NOMO-1 treated with dmso at 0.1 percent for 144 hours (cell line): ENCODE measurements at regions not wholly inside any gene's neighbourhood (a gene's known extent, or its start where the extent isn't known, plus 50 kb on each side); places are given as distances from the start of the nearest gene placed in this dataset.
"Not testable (repeated sequence)": the region's sequence is repeated elsewhere in the genome, so short reads cannot be mapped to it uniquely, and the experiment has no call there.

ENCODE experiments used
- DNase-seq: peaks from one replicate; lab custom pipeline; 2025; ENCODE audit not compliant: unreplicated experiment; lab: John Stamatoyannopoulos, UW

DNA sequence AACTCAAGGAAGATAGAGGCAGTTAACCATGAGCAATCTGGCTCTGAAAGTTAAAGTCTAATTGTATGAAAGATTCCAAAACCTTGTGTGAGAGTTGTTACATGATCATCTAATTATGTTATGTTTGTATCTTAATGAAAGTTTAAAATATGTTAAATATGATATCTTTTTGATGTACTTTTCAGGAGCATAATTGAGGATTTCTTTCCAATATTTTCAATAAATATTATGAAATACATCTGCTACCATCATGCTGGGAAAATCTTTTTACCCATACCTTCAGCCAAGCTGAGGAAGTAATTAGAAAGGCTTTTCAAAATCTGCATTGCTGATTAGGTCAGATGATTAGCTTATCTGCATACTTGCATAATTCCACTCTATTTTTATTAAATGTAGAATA is 318.4 kb downstream of the KLF12 start:
- no peak for DNase-seq

DNA sequence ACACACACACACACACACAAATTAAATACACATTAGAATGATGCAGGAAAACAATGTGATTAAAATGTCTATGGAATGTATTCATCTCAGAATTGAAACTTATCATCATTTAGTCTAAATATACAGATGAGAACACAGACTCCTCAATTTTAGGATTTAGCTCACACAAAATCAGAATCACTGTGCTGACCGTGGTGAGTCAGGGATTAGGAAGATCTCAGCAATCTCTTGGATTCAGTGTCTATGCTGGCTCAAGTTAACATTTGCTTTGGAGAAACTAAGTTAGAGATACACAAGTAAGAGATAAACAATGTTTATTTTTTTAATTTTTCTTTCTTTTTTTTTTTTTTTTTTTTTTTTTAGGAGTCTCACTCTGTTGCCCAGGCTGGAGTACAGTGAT is 323.6 kb downstream of the KLF12 start:
- DNase-seq = no peak

DNA sequence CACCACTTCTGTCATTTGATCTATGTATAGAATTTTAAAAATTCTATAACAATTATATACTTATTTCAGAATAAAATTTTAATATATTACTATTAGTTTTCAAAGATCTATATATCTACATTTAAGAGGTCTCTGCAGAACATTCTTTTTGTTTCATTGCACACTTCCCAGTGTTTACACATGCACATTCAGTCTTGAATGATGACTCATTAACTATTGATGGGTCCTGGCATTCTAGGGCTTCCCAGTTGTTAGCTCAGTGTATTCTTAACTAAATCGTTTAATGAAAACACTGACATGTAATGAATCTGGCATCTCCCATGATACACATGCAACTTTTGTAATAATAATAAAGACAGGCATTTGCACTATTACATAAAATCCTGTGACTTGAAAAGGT is 324.6 kb downstream of the KLF12 start:
- DNase-seq = no peak

DNA sequence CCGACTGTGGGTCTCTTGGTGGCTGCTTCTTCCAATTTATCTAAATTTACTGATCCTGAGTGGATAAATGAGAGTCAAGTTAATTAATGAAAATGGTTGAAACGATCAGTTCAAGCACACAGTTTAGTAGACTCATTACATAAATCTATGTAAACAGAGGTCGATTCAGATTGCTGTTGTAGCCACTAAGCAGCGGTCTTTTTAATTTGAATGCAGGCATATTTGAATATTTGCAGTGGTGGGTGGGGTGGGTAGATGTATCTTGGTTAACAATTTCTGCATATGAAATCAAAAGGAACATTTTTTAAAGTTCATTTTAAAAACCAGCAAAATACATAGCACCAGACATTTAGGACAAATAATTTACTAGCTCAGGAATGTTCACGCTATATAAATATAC is 325.9 kb downstream of the KLF12 start:
- no peak for DNase-seq

DNA sequence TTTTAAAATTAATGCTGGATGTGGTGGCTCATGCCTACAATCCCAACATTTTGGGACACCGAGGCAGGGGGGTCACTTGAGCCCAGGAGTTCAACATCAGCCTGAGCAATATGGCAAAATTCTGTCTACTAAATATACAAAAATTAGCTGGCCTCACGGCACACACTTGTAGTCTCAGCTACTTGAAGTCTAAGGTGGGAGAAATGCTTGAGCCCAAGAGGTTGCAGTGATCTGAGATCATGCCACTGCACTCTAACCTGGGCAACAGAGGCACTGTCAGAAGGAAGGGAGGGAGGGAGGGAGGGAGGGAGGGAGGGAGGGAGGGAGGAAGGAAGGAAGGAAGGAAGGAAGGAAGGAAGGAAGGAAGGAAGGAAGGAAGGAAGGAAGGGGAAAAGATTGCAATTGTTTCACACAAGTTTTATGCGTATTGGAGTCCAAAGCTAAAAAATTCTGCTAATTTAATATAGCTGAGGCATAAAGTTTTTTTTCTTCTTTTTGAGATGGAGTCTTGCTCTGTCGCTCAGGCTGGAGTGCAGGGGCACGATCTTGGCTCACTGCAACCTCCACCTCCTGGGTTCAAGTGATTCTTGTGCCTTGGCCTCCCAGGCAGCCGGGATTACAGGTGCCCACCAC is 328.8 kb downstream of the KLF12 start:
- not testable (repeated sequence) for DNase-seq

DNA sequence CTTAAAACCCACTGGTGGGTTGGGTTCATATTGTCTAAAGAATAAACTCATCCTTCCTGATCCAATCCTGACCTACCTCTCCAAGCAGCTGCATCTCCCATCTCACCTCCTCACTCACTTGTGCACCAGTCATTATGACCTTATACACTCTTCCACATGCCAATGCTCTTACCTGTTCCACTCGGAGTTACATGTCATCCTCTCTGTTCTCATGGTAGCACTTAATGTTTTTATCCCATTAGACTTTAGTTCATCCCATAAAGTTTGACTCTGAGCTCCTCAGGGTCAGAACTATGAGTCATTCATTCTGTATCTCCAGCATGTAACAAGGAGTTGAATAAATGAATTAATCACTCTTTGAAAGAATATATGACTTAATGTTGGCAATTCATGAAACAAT is 330.2 kb downstream of the KLF12 start:
- no peak for DNase-seq

DNA sequence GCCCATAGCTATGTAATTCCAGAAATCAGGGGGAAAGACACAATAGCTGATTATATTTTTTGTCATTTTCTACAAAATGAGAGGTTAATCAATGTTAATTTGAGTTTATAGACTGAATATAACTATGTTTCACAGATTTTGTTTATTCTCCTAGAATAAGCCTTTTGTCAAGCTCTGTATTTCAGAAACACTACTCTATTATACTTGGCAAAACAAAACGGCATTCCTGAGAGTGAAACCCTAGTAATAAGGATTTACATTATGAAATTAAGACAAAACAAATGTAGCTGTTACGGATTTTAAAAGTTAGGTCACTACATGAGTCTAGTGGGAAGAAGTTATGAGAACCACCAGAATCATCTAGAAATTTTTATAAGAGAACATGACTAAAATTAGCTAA is 334.2 kb downstream of the KLF12 start:
- DNase-seq = no peak

DNA sequence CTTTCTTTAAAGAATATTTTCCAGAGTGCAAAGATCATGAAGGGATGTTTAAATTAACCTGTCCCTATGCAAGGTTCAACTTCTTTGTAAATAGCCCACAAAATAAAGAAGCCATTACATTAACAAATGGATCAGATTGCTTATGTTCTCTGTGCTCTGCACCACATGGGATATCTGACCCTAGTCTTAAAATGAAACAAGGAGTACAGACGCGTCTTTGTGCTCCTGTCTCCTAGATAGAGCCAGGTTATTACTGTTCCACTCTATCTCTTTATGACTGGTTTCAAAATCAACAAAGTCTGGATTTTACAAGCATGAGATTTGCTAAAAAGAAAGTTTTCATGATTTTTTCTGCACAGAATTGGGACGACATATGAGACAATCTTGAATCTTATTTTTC is 339.4 kb downstream of the KLF12 start:
- no peak for DNase-seq

DNA sequence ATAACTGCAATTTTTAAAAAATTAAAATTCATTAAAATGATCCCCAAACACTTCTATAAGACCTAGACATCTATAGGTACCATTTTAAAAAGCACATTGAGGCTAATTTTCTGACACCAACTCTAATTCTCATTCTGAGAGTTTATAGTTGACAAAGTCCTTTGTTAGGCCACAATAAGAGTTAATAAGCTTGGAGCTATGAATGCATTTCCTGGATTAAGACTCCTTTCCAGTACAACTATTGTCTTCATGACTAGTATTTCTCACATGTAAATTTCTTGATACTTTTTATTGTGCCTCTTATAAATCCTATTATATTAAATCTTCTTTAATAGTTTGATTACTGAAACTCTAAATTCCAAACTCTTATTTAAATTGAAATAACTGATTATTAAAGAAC is 340.8 kb downstream of the KLF12 start:
- no peak for DNase-seq

DNA sequence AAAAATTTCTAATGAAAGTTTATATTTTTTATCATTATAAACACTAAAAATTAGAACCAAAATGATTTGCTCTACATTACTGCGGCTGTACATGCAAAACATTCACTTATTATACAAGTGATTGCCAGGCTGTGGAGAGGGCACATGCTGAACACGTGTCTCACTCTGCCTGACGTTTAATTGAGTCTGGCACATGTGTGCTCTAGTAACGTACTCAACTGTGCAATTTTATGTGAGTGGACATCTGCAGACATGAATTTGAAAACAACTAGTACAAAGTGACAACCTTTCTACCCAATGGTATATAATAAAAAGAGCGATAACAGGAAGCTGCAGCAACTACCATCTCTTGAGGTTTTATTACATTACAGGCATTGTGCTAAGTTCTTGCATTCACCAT is 341.4 kb downstream of the KLF12 start:
- DNase-seq = no peak

DNA sequence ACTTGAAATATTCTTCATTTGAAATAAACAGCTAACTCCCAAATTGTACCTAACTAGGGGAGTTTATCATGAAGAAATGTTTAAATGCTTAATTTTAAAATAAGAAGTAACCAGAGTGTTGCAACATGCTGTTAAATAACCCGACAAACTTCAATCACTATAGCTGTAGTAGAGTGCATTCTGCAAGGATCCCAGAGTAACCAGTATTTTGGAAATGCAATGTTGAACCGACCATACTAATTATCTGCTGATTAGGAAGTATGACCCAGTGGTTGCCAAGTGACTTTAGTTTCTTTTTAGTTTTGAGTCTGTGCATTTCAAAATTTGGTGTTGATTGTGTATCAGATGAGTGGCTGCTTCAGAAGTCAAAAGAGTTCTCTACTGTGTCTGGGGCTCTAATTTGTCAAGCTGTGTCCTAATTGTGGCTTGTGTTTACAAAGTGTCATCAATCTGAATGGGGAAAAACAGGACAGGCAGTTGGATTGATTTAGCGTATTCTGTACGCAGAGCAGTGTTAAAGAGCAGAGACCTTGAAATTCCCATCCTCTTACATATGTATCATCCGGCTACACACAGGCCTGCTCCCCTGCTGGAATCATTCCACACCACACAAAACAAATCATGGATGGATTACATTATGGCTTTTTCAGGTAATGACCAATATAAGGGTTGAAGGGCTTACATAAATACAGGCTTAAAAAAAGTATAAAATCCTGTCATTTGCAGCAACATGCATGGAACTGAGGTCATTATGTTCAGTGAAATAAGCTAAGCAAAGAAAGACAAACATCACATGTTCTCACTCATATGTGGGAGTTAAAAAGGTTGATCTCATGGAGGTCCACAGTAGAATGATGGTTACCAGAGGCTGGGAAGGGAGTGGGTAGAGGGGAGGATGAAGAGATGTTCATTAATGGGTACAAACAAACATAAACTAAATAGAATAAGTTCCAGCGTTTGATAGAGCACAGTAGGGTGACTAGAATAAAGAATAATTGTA is 351.5 kb downstream of the KLF12 start:
- DNase-seq = no peak

DNA sequence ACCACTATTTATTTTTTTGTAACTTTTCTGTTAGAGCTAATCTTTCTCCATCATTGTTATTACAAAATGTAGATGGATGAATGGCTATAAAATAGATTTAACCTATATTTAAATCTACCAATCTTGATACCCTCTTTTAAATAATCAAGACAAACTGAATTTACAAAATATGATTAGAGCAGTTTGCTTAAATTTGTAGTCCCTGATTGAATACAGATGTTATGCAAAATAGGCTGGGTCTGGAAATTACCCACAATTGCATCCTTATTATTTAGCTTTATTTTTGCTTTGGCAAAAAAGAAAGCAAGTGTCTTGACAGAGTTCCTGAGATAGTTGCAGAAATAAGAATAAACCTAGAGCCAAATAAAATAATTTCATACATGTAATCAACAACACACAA is 352.8 kb downstream of the KLF12 start:
- no peak for DNase-seq

DNA sequence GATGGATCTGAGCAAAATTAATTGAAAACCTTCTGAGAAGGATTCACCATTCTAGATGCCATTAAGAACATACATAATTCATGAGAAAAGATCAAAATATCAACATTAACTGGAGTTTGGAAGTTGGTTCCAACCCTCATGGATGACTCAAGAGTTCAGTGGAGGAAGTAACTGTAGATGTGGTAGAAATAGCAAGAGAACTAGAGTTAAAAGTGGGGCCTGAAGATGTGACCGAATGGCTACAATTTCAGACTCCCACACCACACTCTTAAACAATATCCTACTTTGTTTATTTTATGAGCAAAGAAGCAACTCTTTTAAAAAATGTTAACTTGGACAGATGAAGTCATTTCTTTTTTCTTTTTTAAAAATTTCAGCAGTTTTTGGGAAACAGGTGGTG is 354.3 kb downstream of the KLF12 start:
- DNase-seq = no peak

DNA sequence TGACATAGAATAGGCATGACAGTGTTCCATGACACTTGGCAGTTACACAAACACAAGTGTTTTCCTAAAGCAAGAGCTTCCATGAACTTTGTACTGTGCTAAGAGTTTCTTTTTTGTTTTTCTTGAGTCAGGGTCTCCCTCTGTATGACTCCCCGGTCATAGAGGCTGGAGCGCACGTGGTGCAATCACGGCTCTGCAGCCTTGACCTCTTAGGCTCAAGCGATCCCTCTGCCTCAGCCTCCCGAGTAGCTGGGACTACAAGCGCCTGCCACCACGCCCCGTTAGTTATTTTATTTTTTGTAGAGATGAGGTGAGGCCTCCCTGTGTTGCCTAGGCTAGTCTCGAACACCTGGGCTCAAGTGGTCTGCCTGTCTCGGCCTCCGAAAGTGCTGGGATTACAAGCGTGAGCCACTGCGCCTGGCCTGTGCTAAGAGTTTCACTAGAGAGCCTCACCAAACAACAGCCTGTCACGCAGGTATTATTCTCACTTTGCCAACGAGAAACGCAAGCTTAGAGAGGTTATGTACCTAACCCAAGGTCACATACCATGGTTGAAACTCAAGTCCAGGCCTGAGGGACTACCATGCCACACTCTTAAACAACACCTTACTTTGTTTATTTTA is 355.9 kb downstream of the KLF12 start:
- DNase-seq = no peak

DNA sequence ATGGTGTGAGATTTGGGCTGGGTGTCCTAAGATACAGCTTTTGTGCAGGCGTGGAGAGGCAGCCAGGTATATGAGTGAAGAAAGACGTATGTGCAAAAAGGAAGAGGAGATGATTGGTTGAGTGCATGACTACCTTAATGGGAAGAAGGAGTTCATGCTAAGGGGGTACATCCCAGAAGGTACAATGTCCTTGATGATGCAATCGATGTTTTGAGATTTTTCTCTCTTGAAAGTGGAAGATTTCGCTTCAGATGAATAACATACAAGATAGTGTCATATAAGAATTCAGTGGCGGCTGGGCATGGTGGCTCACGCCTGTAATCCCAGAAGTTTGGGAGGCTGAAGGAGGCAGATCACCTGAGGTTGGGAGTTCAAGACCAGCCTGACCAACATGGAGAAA is 357.1 kb downstream of the KLF12 start:
- no peak for DNase-seq

DNA sequence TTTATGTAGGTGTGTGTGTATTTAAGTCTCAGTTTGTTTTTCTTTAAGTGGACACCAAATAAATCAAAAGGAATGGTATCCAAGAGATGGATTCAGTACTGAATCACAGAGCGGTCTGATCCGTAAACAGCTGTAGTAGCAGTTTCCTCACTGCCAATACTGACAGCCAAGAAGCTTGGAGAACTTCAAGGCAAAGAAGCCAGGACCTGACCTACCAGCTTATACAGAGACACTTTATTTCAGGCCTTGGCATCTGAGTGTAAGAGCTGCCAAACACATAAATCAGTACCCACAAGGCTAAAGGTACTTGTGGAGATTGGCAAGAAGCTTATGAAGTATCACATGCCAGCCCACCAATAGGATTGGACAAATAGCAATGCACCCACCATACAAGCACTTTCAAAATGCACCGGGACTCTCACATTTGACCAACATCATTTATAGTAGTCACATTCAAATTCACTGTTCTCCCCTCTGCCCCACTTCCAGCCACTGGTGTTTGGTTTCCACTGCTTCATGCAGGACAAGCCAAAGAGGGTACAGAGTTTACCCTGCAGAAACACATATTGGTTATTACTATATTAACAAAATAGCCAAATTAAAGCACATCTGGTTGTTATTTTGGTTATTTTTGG is 357.9 kb downstream of the KLF12 start:
- DNase-seq = no peak

DNA sequence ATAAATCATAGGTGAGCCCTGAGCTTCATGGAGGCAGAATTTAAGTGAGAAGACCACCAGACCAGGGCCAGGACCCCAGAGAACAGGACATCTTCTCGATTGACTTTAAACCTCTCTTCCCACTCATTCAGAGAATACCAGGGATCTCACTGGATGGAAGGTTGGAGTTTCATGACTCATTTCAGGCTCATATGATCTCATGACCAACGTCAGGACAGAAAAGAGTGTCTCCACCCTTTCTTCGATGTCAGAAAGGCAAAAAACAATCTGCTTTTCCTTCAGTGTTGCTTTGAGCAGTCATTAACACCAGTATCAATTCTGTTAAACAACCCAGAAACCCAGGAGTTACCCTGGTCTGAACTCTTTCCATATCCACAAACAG is 361.0 kb downstream of the KLF12 start:
- DNase-seq = no peak

DNA sequence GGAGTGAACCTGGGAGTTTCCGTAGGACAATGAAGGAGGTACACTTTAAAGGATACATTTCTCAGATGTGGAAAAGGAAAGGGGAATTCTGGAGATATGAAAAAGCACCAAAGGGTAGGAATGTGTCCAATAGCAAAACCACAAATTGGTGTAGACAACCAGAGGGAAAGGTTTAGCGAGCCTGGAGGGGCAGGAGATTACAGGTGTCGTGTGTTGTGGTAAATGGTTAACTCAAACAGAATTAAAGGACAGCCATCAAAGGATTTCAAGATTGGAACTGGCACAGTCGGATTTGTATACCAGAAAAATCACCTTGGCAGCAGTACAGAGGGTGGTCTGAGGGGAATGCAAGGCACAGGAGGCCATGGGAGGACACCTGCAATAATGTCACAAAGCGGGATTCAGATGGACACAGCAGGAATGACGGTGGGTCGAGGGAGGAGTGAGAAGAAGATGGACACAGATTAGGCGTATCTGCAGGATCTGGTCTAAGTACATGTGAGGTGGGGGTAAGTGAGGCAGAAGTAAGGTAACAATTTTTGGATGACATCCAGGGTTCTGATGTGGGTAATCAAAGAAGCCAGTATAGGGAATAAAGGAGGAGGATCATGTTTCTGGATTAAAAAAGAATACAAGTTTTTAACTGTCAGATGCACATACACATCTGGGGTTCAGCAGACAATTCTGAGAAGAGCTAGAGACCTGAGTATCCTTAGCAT is 361.6 kb downstream of the KLF12 start:
- DNase-seq = no peak

DNA sequence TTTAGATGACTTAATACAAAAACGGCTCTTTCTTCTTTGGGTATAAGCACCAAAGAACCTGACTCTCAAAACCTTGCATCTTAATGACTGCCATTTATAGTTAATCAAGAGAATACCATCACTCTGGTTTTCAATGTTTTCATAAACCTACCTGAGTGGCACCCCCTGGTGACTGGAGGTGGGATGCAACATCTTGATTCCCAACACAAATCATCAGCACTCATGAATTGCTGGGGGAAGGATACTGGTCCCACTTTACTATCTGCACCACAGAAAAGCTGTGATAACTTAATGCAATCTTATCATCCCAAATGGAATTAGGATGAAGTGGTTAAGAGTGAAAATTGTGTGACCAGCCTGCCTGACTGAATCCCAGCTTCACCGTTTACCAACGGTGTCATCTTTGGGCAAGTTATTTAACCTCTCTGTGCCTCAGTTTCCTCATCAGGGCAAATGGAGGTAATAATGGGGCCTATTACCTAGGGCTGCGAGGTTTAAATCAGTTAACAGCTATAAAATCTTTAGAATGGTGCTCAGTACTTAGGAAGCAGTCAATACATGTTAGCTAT is 366.4 kb downstream of the KLF12 start:
- no peak for DNase-seq

DNA sequence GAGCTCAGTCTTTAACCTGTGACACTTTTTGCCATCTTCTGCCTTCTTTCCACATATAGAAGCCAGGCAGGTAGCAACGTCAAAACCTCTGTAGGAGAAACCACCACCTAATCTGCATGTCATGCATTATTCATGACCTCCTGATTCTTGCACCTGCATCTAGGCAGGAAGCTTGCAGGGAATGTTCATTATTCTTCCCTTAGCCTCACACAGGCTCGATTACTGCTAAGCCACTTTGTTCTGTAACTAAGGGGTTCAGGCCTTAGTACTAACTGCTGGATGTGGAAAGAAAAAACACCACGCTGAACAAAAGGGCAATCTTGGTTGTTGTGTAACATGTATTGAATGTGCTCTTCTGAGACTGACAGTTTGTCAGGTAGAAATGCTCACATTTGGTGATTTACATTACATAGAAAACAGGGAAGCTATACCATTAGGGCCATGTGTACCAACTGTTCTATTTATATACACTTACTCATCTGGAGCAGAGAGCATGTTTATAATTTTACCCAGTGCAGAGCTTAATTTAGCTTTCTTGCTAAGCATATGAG is 366.9 kb downstream of the KLF12 start:
- no peak for DNase-seq
